ENCODE measurements at regions not wholly inside any gene's neighbourhood (a gene's known extent, or its start where the extent isn't known, plus 50 kb on each side); places are given as distances from the start of the nearest gene placed in this dataset.

GRCh38 chr14:97976861-97977260 lies 1179.7 kb downstream of the VRK1 start:
- H3K27ac ChIP-seq (ENCODE audit: insufficient read depth, low read length), result no peak overlapping the region
- no peak overlapping the region for H3K4ac ChIP-seq (ENCODE audit: low read depth, low read length)
- peaks cover 34% of the 10 kb centered on the region for H3K9me3 ChIP-seq (ENCODE audit: control insufficient read depth, insufficient read depth, low read length)
- H2BK5ac ChIP-seq (ENCODE audit: low read depth, low read length, poor library complexity, severe bottlenecking), result no peak overlapping the region
- DNase-seq (no peak), ATAC-seq (ENCODE audit: low read depth) (no peak)
- no peaks in the 10 kb centered on the region for H3K9me1 ChIP-seq (ENCODE audit: insufficient read depth, low read length)
- H4K8ac ChIP-seq (ENCODE audit: low read depth in 2 of 2, low read length in 2 of 2), result no peak overlapping the region
- H3K36me3 ChIP-seq (ENCODE audit: control insufficient read depth, insufficient read depth, low read length), result no peaks in the 10 kb centered on the region
- H3K4me2 ChIP-seq (ENCODE audit: low read depth, low read length), result no peak overlapping the region
- no peak overlapping the region for H4K91ac ChIP-seq (ENCODE audit: insufficient read depth, low read depth, low read length)
- no peak overlapping the region for H3K56ac ChIP-seq (ENCODE audit: extremely low read depth, insufficient read depth, low read length)
- no peaks in the 10 kb centered on the region for H3K4me1 ChIP-seq (ENCODE audit: control insufficient read depth, insufficient read depth, low read length)
- POLR2A ChIA-PET (ENCODE audit: unreplicated experiment), result no interaction called here
- H3K79me1 ChIP-seq (ENCODE audit: low read depth in 1 of 2, low read length in 2 of 2), result no peaks in the 10 kb centered on the region
- in situ Hi-C loops (cut with MboI; ENCODE audit: low sequenced_read_pairs) (no loop called here), dilution Hi-C loops (cut with HindIII; ENCODE audit: low sequenced_read_pairs, unreplicated experiment) (no loop called here), intact Hi-C loops (cut with micrococcal nuclease) (no loop called here)
- CTCF ChIA-PET, result no interaction called here
- no peak overlapping the region for H4K5ac ChIP-seq (ENCODE audit: low read depth, low read length)
- H2AFZ ChIP-seq (replicated peaks; ENCODE audit: low read length, poor library complexity), result no peak overlapping the region
- H2BK15ac ChIP-seq (ENCODE audit: low read depth, low read length), result no peak overlapping the region
- no peak overlapping the region for H3K4me3 ChIP-seq (ENCODE audit: insufficient read depth, low read depth, low read length)
- H2BK120ac ChIP-seq (ENCODE audit: low read depth, low read length), result no peak overlapping the region
- H2AK5ac ChIP-seq (ENCODE audit: low read depth, low read length), result no peak overlapping the region
- H3K27me3 ChIP-seq (ENCODE audit: control insufficient read depth, insufficient read depth, low read length), result no peaks in the 10 kb centered on the region
- BruUV-seq (replicated peaks), result no TSS peak
- H3K18ac ChIP-seq (ENCODE audit: low read depth, low read length), result no peak overlapping the region
- H3K14ac ChIP-seq (replicated peaks; ENCODE audit: low read depth, low read length), result no peak overlapping the region
- no CpG with 5 or more reads among the region's 6 CpGs for WGBS, 2 experiments (ENCODE audit: extremely low coverage in 2 of 2, insufficient read length in 1 of 2)
- no peak overlapping the region for H2AK9ac ChIP-seq (replicated peaks; ENCODE audit: low read depth, low read length, poor library complexity)
- no peak overlapping the region for H3K9ac ChIP-seq (ENCODE audit: low read depth, low read length)
- TF ChIP-seq USF2 (IDR thresholded peaks at IDR 0.05; ENCODE audit: low read depth, low read length) (no peak), RCOR1 (IDR thresholded peaks at IDR 0.05; ENCODE audit: insufficient replicate concordance, low read length) (no peak), MAZ (IDR thresholded peaks at IDR 0.05; ENCODE audit: borderline replicate concordance, low read depth, low read length) (no peak), CEBPB (IDR thresholded peaks at IDR 0.05; ENCODE audit: low read depth, low read length) (no peak), POLR2A (IDR thresholded peaks at IDR 0.05; ENCODE audit: low read depth, low read length) (no peak), FOS (IDR thresholded peaks at IDR 0.05; ENCODE audit: low read depth, low read length) (no peak), ELK1 (IDR thresholded peaks at IDR 0.05; ENCODE audit: borderline replicate concordance, low read depth, low read length) (no peak), RAD21 (IDR thresholded peaks at IDR 0.05; ENCODE audit: low read length) (no peak), MXI1 (IDR thresholded peaks at IDR 0.05; ENCODE audit: borderline replicate concordance, low read depth, low read length) (no peak), NFE2L2 (IDR thresholded peaks at IDR 0.05; ENCODE audit: low read depth, low read length) (no peak), BHLHE40 (IDR thresholded peaks at IDR 0.05; ENCODE audit: low read depth, low read length) (no peak), MAFK (IDR thresholded peaks at IDR 0.05; ENCODE audit: low read depth, low read length) (no peak), SMC3 (IDR thresholded peaks at IDR 0.05; ENCODE audit: low read depth, low read length) (no peak)
- H4K20me1 ChIP-seq (ENCODE audit: insufficient read depth, low read length), result no peaks in the 10 kb centered on the region
- no peak overlapping the region for H3K23ac ChIP-seq (ENCODE audit: low read depth, low read length)
- H2BK20ac ChIP-seq (ENCODE audit: low read depth, low read length), result no peak overlapping the region

Data from IMR-90 (cell line).